ENCODE measurements at regions not wholly inside any gene's neighbourhood (a gene's known extent, or its start where the extent isn't known, plus 50 kb on each side); places are given as distances from the start of the nearest gene placed in this dataset.

DNA sequence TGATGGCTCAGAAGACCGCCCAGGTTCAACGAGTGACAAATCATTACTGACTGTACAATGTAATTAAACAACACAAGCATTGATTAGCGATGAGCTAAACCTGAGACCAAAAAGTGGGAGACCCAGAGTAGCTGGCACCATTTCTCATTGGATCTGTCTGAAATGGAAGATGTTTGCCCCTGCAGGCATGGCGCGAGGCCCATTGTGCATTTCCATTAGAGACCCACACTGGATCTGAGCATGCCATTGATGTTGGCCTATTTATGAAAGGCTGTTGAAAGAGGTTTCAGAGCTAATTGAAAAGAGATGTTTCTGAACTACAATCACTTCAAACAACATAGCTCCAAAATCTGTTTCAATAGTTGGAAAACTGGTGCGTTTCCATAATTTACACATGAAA, 196.7 kb downstream of the TFAP2B start:
- TF ChIP-seq CTCF (IDR thresholded peaks at IDR 0.05) (no peak), EP300 (IDR thresholded peaks at IDR 0.05) (no peak), POLR2AphosphoS5 (IDR thresholded peaks at IDR 0.05) (no peak)
